Neural progenitor cell (in vitro differentiated cells): ENCODE measurements at regions not wholly inside any gene's neighbourhood (a gene's known extent, or its start where the extent isn't known, plus 50 kb on each side); places are given as distances from the start of the nearest gene placed in this dataset.

ENCODE experiments used
- EZH2 ChIP-seq: fragments of 200-600 bp; sonication (generic); IDR thresholded peaks from 2 replicates; pipeline ENCODE4 v1.6.1; 2017; ENCODE audit warnings: antibody characterized with exemption, mild to moderate bottlenecking, moderate library complexity
- TF ChIP-seq, protein P1 (sequence below): fragments of 200-600 bp; sonication (generic); IDR thresholded peaks from 2 replicates; pipeline ENCODE4 v1.5.1; 2017; ENCODE audit warnings: antibody characterized with exemption, mild to moderate bottlenecking

DNA sequence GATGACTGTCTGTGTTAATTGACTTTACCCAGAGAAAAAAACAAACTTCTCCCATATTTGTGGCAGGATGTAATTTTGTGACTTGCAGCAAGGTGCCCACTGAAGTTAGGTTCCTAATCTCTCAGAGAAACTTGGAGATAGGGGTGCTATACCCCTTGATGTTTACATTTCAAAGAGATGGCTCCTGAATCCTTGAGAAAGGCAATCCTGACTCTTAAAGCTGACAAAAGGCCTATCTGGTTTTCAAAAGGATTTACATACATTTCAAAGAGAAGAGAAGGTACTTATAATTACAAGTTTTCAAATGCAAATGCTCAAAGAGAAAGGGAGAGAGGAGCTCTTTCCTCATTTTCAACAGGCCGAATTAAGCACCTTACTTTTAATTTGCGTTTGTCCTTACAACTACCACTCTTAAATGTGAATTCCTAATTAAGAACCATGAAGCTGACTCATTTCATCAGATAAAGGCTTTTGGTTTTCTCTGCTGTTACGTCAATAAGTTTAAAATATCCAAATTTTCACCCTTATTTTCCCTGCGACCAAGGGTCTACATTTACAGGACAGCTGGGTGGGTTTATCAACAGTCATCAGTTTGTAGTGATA, 711.8 kb upstream of the MAP3K7 start:
- TF ChIP-seq EZH2 = no peak
- TF ChIP-seq, protein P1, sequence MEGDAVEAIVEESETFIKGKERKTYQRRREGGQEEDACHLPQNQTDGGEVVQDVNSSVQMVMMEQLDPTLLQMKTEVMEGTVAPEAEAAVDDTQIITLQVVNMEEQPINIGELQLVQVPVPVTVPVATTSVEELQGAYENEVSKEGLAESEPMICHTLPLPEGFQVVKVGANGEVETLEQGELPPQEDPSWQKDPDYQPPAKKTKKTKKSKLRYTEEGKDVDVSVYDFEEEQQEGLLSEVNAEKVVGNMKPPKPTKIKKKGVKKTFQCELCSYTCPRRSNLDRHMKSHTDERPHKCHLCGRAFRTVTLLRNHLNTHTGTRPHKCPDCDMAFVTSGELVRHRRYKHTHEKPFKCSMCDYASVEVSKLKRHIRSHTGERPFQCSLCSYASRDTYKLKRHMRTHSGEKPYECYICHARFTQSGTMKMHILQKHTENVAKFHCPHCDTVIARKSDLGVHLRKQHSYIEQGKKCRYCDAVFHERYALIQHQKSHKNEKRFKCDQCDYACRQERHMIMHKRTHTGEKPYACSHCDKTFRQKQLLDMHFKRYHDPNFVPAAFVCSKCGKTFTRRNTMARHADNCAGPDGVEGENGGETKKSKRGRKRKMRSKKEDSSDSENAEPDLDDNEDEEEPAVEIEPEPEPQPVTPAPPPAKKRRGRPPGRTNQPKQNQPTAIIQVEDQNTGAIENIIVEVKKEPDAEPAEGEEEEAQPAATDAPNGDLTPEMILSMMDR = no peak
